SKM-1 (cell line): ENCODE measurements at regions not wholly inside any gene's neighbourhood (a gene's known extent, or its start where the extent isn't known, plus 50 kb on each side); places are given as distances from the start of the nearest gene placed in this dataset.

Experiments used
- DNase-seq: peaks from one replicate; lab custom pipeline; 2025; ENCODE audit not compliant: unreplicated experiment; lab: John Stamatoyannopoulos, UW

- DNase-seq = no peak
These were observed 84.6 kb downstream of the MYEOV start for GRCh38 chr11:69378303-69379141.

- no peak for DNase-seq
These were observed 86.5 kb downstream of the MYEOV start for GRCh38 chr11:69380451-69380901.

GRCh38 chr11:69380921-69381581 is 87.1 kb downstream of the MYEOV start:
- no peak for DNase-seq

- DNase-seq = no peak
These were observed 87.8 kb downstream of the MYEOV start for GRCh38 chr11:69381681-69382130.

GRCh38 chr11:69382131-69383128 is 88.5 kb downstream of the MYEOV start:
- DNase-seq = no peak

- no peak for DNase-seq
These were observed 89.7 kb downstream of the MYEOV start for GRCh38 chr11:69383372-69384250.

GRCh38 chr11:69384251-69385143 is 90.5 kb downstream of the MYEOV start:
- no peak for DNase-seq

GRCh38 chr11:69385144-69385820 is 91.3 kb downstream of the MYEOV start:
- DNase-seq = no peak

GRCh38 chr11:69385832-69386427 is 92.0 kb downstream of the MYEOV start:
- DNase-seq = no peak

- DNase-seq = no peak
These were observed 92.8 kb downstream of the MYEOV start for GRCh38 chr11:69386594-69387408.

GRCh38 chr11:69387409-69387885 is 93.5 kb downstream of the MYEOV start:
- DNase-seq = no peak

- DNase-seq = no peak
These were observed 93.3 kb upstream of the LINC01488 start for GRCh38 chr11:69388210-69388609.

GRCh38 chr11:69388661-69389060 is 92.8 kb upstream of the LINC01488 start:
- DNase-seq = no peak

GRCh38 chr11:69390561-69390960 is 90.9 kb upstream of the LINC01488 start:
- no peak for DNase-seq

- DNase-seq = no peak
These were observed 90.0 kb upstream of the LINC01488 start for GRCh38 chr11:69391192-69392103.

- DNase-seq = no peak
These were observed 89.3 kb upstream of the LINC01488 start for GRCh38 chr11:69392104-69392653.
